ENCODE measurements at regions not wholly inside any gene's neighbourhood (a gene's known extent, or its start where the extent isn't known, plus 50 kb on each side); places are given as distances from the start of the nearest gene placed in this dataset.

DNA sequence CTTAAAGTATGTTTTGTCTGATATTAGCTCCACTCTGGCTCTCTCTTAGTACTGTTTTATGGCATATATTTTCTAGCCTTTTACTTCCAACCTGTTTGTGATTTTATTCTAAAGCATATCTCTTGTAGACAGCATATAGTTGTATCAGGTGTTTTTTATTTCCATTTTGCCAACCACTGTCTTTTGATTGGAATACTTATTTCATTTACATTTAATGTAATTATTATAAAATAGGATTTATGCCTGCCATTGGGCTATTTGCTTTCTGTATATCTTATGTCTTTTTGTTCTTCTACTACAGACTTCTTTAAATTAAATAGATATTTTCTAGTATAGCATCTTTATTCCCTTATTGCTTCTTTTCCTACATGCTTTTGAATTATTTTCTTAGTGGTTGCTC is 67.3 kb downstream of the LRRC30 start:
- TF ChIP-seq, protein P1, sequence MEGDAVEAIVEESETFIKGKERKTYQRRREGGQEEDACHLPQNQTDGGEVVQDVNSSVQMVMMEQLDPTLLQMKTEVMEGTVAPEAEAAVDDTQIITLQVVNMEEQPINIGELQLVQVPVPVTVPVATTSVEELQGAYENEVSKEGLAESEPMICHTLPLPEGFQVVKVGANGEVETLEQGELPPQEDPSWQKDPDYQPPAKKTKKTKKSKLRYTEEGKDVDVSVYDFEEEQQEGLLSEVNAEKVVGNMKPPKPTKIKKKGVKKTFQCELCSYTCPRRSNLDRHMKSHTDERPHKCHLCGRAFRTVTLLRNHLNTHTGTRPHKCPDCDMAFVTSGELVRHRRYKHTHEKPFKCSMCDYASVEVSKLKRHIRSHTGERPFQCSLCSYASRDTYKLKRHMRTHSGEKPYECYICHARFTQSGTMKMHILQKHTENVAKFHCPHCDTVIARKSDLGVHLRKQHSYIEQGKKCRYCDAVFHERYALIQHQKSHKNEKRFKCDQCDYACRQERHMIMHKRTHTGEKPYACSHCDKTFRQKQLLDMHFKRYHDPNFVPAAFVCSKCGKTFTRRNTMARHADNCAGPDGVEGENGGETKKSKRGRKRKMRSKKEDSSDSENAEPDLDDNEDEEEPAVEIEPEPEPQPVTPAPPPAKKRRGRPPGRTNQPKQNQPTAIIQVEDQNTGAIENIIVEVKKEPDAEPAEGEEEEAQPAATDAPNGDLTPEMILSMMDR (IDR thresholded peaks at IDR 0.05): no peak
- TF ChIP-seq POLR2AphosphoS5 (IDR thresholded peaks at IDR 0.05; ENCODE audit: low read depth, low read length): no peak
